Ovary (tissue), 7 donors: ENCODE measurements at regions not wholly inside any gene's neighbourhood (a gene's known extent, or its start where the extent isn't known, plus 50 kb on each side); places are given as distances from the start of the nearest gene placed in this dataset.

Experiments used
- DNase-seq, 5 donors: peaks; one replicate each; pipeline ENCODE4 v3.0.0-alpha.2; 2019 to 2020
- H3K27ac ChIP-seq, 2 donors: fragments of 200-600 bp; one replicate each; pipeline versions ENCODE4 v1.5.1 to v1.8.0; 2019 to 2022
- H3K27me3 ChIP-seq: fragments of 200-600 bp; one replicate; pipeline ENCODE4 v1.8.0; 2022
- H3K36me3 ChIP-seq: fragments of 200-600 bp; sonication (generic); one replicate; pipeline ENCODE4 v1.5.1; 2019
- H3K4me1 ChIP-seq: one replicate; pipeline ENCODE4 v1.8.1; 2013; ENCODE audit warnings: mild to moderate bottlenecking, moderate library complexity; ENCODE audit not compliant: insufficient read depth
- H3K4me3 ChIP-seq: fragments of 200-600 bp; sonication (generic); one replicate; pipeline ENCODE4 v1.5.1; 2017
- H3K9me3 ChIP-seq, 2 donors: fragments of 200-600 bp in 1 of 2; sonication (generic) in 1 of 2; one replicate each; pipeline versions ENCODE4 v1.5.1 to v1.8.1; 2013 to 2019; ENCODE audit warnings: mild to moderate bottlenecking in 1 of 2, moderate library complexity in 1 of 2
- CTCF ChIP-seq, 3 donors: fragments of 450-650 bp in 2 of 3; fragments of 200-600 bp in 1 of 3; IDR thresholded peaks; one replicate each; pipeline versions ENCODE4 v1.5.1 to v1.8.0; 2016 to 2022; ENCODE audit warnings: antibody characterized with exemption in 3 of 3, mild to moderate bottlenecking in 1 of 3
- EP300 ChIP-seq: sonication (generic); formaldehyde crosslinking; IDR thresholded peaks from one replicate; pipeline ENCODE4 v1.6.1; 2017; ENCODE audit warnings: antibody characterized with exemption
- POLR2A ChIP-seq: fragments of 450-650 bp; IDR thresholded peaks from one replicate; pipeline ENCODE4 v1.6.1; 2017; ENCODE audit warnings: antibody characterized with exemption, mild to moderate bottlenecking, moderate library complexity
- WGBS, 3 donors: extraction: QIAGEN DNeasy Blood & Tissue Kit in 1 of 3; methylation state at CpG; one replicate each; pipeline versions ENCODE4 v1.1.5 to v1.1.7; 2013 to 2017; 5-methylcytosine and 5-hydroxymethylcytosine counted together
- intact Hi-C, 4 donors: fragments of 100-400 bp; cut with DNase I; formaldehyde crosslinking; loops; one replicate each; pipeline versions ENCODE4 v1.11.0 to v1.15.1; 2022 to 2023
- donor health status: DM: no; HTN: no; CAD: no; lungs with moderate emphysema.
- donor health status: DM: no; HTN: no; CAD: no.
- donor health status: Bipolar disorder and iron deficiency.
- donor health status: DM: no; HTN: no; CAD: no.
- donor health status: DM: yes; HTN: yes; CAD: no.

GRCh38 chr2:103144837-103145236, 383.0 kb downstream of the TMEM182 start:
- no peak for DNase-seq
- TF ChIP-seq EP300 (no peak), POLR2A (no peak), CTCF (IDR thresholded peaks at IDR 0.05) (no peak)
- no peaks in the 10 kb centered on the region for H3K9me3 ChIP-seq
- 0 to 73% (median 55%) methylated on average over 1 of the region's 1 CpG for WGBS, 3 donors
- H3K4me3 ChIP-seq, result no peak overlapping the region
- H3K27me3 ChIP-seq, result no peaks in the 10 kb centered on the region
- H3K4me1 ChIP-seq, result no peaks in the 10 kb centered on the region
- no peak overlapping the region for H3K27ac ChIP-seq
- intact Hi-C loops, result no loop called here
- no peaks in the 10 kb centered on the region for H3K36me3 ChIP-seq

- Histone ChIP-seq H3K4me1 (no peaks in the 10 kb centered on the region), H3K4me3 (no peak overlapping the region), H3K36me3 (no peaks in the 10 kb centered on the region), H3K27ac (no peak overlapping the region), H3K27me3 (no peaks in the 10 kb centered on the region), H3K9me3 (no peaks in the 10 kb centered on the region)
- no peak for DNase-seq
- intact Hi-C loops, result no loop called here
- 45 to 64% (median 55%) methylated on average over 1 of the region's 1 CpG for whole genome bisulfite sequencing, 3 donors
- TF ChIP-seq EP300 (no peak), POLR2A (no peak), CTCF (IDR thresholded peaks at IDR 0.05) (no peak)
These were observed 383.9 kb downstream of the TMEM182 start for GRCh38 chr2:103145739-103146138.

DNA sequence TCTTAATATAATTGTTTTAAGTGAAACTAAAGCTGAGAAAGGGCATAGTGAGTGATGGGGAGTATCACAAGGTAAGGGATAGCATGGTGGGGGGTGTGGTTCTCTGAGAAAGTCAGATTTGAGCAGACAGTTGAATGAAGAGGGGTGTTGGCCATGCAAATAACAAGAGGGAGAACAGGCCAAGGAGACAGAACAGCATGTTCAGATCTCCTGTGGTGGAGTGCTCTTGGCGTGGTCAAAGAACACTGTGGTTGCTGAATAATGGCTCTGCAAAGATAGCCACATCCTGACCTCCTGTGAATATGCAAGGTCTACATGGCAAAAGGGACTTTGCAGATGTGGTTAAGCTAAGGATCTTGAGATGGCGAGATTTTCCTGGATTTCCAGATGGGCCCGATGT, 389.2 kb downstream of the TMEM182 start:
- intact Hi-C loops, result no loop called here
- no peak for DNase-seq
- Histone ChIP-seq H3K4me1 (no peaks in the 10 kb centered on the region), H3K27ac (no peak overlapping the region), H3K27me3 (no peaks in the 10 kb centered on the region), H3K36me3 (no peaks in the 10 kb centered on the region), H3K9me3 (no peaks in the 10 kb centered on the region), H3K4me3 (no peak overlapping the region)
- no peak for TF ChIP-seq EP300
- TF ChIP-seq POLR2A, result no peak
- no peak for TF ChIP-seq CTCF (IDR thresholded peaks at IDR 0.05)
- 87 to 95% (median 89%) methylated on average over 3 of the region's 3 CpGs for WGBS, 3 donors

DNA sequence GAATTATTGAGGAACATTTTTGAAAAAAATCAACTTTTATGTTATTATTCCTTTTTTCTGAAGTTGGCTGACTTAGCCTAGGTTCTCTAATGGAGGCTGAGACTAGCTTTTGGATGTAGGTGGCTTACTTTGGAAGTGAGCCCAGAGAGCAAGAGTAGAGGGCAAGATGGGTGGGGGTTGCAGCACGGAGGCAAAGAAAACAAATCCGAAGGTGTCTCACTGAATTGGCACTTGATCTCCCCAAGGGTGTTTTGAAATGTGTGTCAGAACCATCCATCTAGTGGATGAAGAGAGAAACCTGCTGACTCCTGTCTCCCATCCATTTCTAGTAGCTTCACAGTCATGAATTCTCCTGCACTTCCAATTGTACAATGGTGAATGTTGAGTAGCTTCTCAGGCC, 390.7 kb downstream of the TMEM182 start:
- no peak for TF ChIP-seq EP300
- TF ChIP-seq CTCF (IDR thresholded peaks at IDR 0.05), result no peak
- no peak for TF ChIP-seq POLR2A
- no peak for DNase-seq
- Histone ChIP-seq H3K4me1 (no peaks in the 10 kb centered on the region), H3K27me3 (no peaks in the 10 kb centered on the region), H3K27ac (no peak overlapping the region), H3K36me3 (no peaks in the 10 kb centered on the region), H3K9me3 (no peaks in the 10 kb centered on the region), H3K4me3 (no peak overlapping the region)
- 51 to 70% (median 63%) methylated on average over 2 of the region's 2 CpGs for WGBS, 3 donors
- intact Hi-C loops, result no loop called here
